ENCODE measurements at regions not wholly inside any gene's neighbourhood (a gene's known extent, or its start where the extent isn't known, plus 50 kb on each side); places are given as distances from the start of the nearest gene placed in this dataset.

DNA sequence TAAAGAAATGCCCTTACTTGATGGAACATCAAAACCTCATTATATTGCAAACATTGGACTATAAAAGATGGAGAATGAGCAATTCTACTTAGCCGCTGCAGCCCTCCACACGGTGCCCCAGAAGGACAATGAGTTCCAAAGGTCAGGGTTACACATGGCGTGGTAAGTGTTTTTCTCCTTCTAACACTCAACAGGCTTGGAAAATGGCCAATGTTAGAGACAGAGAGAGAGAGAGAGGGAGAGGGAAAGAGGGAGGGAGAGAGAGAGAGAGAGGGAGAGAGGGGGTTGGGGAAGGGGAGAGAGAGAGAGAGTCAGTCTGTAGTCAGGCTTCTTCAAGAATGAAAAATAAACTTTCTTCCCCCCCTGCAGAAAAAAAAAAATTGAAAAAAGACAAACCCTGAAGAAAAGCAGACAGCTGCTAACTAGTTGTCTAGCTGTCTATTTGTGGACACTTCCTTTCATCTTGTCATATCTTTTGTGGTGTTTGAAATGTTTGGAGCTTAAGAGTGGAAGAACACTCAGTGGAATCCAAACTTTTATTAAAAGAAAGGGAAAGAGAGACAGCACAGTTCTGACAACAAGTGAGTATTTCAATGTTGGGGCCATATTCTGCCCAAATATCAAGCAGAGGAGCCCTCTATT is 324.8 kb downstream of the TMEM38B start:
- H3K79me2 ChIP-seq (ENCODE audit: control insufficient read depth, insufficient read depth, low read length) = no peaks in the 10 kb centered on the region
- H3K9me1 ChIP-seq (replicated peaks; ENCODE audit: control insufficient read depth, extremely low read depth, insufficient read depth, low read length) = no peaks in the 10 kb centered on the region
- FAIRE-seq (no peak), DNase-seq (ENCODE audit: low read depth, low spot score) (no peak)
- no peaks in the 10 kb centered on the region for H3K27me3 ChIP-seq (ENCODE audit: control insufficient read depth in 2 of 2, insufficient read depth in 2 of 2, low read length in 2 of 2)
- H3K9me3 ChIP-seq (replicated peaks; ENCODE audit: control insufficient read depth, insufficient read depth, low read length) = peaks cover 4% of the 10 kb centered on the region
- H3K4me1 ChIP-seq (ENCODE audit: control insufficient read depth, extremely low read depth, insufficient read depth, low read length) = no peaks in the 10 kb centered on the region
- POLR2A ChIA-PET = no interaction called here
- no peaks in the 10 kb centered on the region for H3K36me3 ChIP-seq (ENCODE audit: control insufficient read depth in 2 of 2, extremely low read depth in 1 of 2, insufficient read depth in 2 of 2, low read length in 2 of 2)
- H3K9ac ChIP-seq (replicated peaks; ENCODE audit: extremely low read depth, insufficient read depth, low read length) = no peak overlapping the region
- no peak overlapping the region for H3K4me3 ChIP-seq (replicated peaks in 1 of 3; ENCODE audit: insufficient read depth in 1 of 3, low read depth in 1 of 3, low read length in 3 of 3)
- intact Hi-C loops (cut with micrococcal nuclease) (no loop called here), dilution Hi-C loops (cut with MboI; ENCODE audit: extremely low pct_ligation_motif_present, low sequenced_read_pairs) (no loop called here)
- H4K20me1 ChIP-seq (replicated peaks; ENCODE audit: control insufficient read depth, extremely low read depth, insufficient read depth, low read length) = no peaks in the 10 kb centered on the region
- no TSS peak for BruUV-seq (replicated peaks)
- H2AFZ ChIP-seq (ENCODE audit: low read depth, low read length) = no peak overlapping the region
- H3K4me2 ChIP-seq (ENCODE audit: insufficient read depth, low read length) = no peak overlapping the region
- TF ChIP-seq POLR2AphosphoS5 (IDR thresholded peaks at IDR 0.05; ENCODE audit: insufficient read depth, low read depth, low read length) (no peak), FOS (IDR thresholded peaks at IDR 0.05; ENCODE audit: borderline replicate concordance, insufficient read depth, low read length) (no peak), POLR2A (IDR thresholded peaks at IDR 0.05; ENCODE audit: low read depth, low read length) (no peak), GATA2 (IDR thresholded peaks at IDR 0.05; ENCODE audit: insufficient read depth, insufficient read length, low read depth, low read length) (no peak), EZH2 (IDR thresholded peaks at IDR 0.05; ENCODE audit: borderline replicate concordance, low read depth, low read length, severe bottlenecking) (no peak), JUN (IDR thresholded peaks at IDR 0.05; ENCODE audit: borderline replicate concordance, insufficient read depth, insufficient read length, low read depth) (no peak), MYC (IDR thresholded peaks at IDR 0.05; ENCODE audit: low read depth, low read length) (no peak)
- TF ChIP-seq, protein P1, sequence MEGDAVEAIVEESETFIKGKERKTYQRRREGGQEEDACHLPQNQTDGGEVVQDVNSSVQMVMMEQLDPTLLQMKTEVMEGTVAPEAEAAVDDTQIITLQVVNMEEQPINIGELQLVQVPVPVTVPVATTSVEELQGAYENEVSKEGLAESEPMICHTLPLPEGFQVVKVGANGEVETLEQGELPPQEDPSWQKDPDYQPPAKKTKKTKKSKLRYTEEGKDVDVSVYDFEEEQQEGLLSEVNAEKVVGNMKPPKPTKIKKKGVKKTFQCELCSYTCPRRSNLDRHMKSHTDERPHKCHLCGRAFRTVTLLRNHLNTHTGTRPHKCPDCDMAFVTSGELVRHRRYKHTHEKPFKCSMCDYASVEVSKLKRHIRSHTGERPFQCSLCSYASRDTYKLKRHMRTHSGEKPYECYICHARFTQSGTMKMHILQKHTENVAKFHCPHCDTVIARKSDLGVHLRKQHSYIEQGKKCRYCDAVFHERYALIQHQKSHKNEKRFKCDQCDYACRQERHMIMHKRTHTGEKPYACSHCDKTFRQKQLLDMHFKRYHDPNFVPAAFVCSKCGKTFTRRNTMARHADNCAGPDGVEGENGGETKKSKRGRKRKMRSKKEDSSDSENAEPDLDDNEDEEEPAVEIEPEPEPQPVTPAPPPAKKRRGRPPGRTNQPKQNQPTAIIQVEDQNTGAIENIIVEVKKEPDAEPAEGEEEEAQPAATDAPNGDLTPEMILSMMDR (IDR thresholded peaks at IDR 0.05; ENCODE audit: extremely low read depth in 1 of 2, insufficient read depth in 1 of 2, low read depth in 1 of 2, low read length in 2 of 2) = no peak
- TF ChIP-seq, protein P2, sequence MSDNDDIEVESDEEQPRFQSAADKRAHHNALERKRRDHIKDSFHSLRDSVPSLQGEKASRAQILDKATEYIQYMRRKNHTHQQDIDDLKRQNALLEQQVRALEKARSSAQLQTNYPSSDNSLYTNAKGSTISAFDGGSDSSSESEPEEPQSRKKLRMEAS (IDR thresholded peaks at IDR 0.05; ENCODE audit: insufficient read depth, insufficient read length) = no peak
- H3K27ac ChIP-seq (ENCODE audit: insufficient read depth, low read depth, low read length) = no peak overlapping the region
- CTCF ChIA-PET = no interaction called here
